Keratinocyte (primary cell): ENCODE measurements at regions not wholly inside any gene's neighbourhood (a gene's known extent, or its start where the extent isn't known, plus 50 kb on each side); places are given as distances from the start of the nearest gene placed in this dataset.
"Not testable (repeated sequence)": the region's sequence is repeated elsewhere in the genome, so short reads cannot be mapped to it uniquely, and the experiment has no call there.

Source experiments
- DNase-seq: peaks from one replicate; pipeline ENCODE4 v3.0.0-alpha.2; 2011; ENCODE audit warnings: low read depth, missing footprints, low spot score
- FAIRE-seq: peaks from 2 replicates; lab custom pipeline; 2011; peaks lifted over from hg19 to GRCh38; lab: Jason Lieb, UNC
- H2AFZ ChIP-seq: 2 replicates; pipeline ENCODE4 v1.6.0; 2012; ENCODE audit warnings: low read length, control low read depth, inconsistent platforms; ENCODE audit not compliant: control insufficient read depth
- H3K27ac ChIP-seq: 2 replicates; pipeline ENCODE4 v1.5.1; 2011; ENCODE audit warnings: low read length; ENCODE audit not compliant: control insufficient read depth, insufficient read depth
- H3K27me3 ChIP-seq: 3 replicates; pipeline ENCODE4 v1.6.0; 2011; ENCODE audit warnings: low read length; ENCODE audit not compliant: control insufficient read depth, insufficient read depth; ENCODE audit errors: extremely low read depth
- H3K36me3 ChIP-seq, 2 experiments: 2 replicates in 1 of 2; 3 replicates in 1 of 2; pipeline ENCODE4 v1.5.1; 2011; ENCODE audit warnings: low read length in 2 of 2, mild to moderate bottlenecking in 1 of 2; ENCODE audit not compliant: control insufficient read depth in 2 of 2, insufficient read depth in 2 of 2; ENCODE audit errors: extremely low read depth in 1 of 2
- H3K4me1 ChIP-seq: 3 replicates; pipeline ENCODE4 v1.5.1; 2011; ENCODE audit warnings: low read length; ENCODE audit not compliant: control insufficient read depth, insufficient read depth; ENCODE audit errors: extremely low read depth
- H3K4me2 ChIP-seq: 3 replicates; pipeline ENCODE4 v1.6.0; 2011; ENCODE audit warnings: low read depth, low read length; ENCODE audit not compliant: control insufficient read depth, insufficient read depth; ENCODE audit errors: extremely low read depth
- H3K4me3 ChIP-seq, 3 experiments: fragments of 200-600 bp in 1 of 3; sonication (generic) in 1 of 3; 2 replicates in 2 of 3; 3 replicates in 1 of 3; pipeline ENCODE4 v1.5.1; 2011 to 2016; ENCODE audit warnings: low read length in 3 of 3, mild to moderate bottlenecking in 3 of 3, control low read depth in 2 of 3, inconsistent platforms in 1 of 3, low read depth in 1 of 3, mixed read lengths in 1 of 3, mixed run types in 1 of 3, moderate library complexity in 1 of 3; ENCODE audit not compliant: control insufficient read depth in 2 of 3, insufficient read depth in 2 of 3; ENCODE audit errors: extremely low read depth in 1 of 3
- H3K79me2 ChIP-seq: 2 replicates; pipeline ENCODE4 v1.6.0; 2012; ENCODE audit warnings: low read length; ENCODE audit not compliant: control insufficient read depth, insufficient read depth
- H3K9ac ChIP-seq: 3 replicates; pipeline ENCODE4 v1.6.0; 2011; ENCODE audit warnings: low read length; ENCODE audit not compliant: control insufficient read depth, insufficient read depth; ENCODE audit errors: extremely low read depth
- H3K9me1 ChIP-seq: 3 replicates; pipeline ENCODE4 v1.6.0; 2011; ENCODE audit warnings: low read length; ENCODE audit not compliant: control insufficient read depth, insufficient read depth; ENCODE audit errors: extremely low read depth
- H3K9me3 ChIP-seq: 2 replicates; pipeline ENCODE4 v1.5.1; 2012; ENCODE audit warnings: low read depth, low read length; ENCODE audit not compliant: control insufficient read depth
- H4K20me1 ChIP-seq: 3 replicates; pipeline ENCODE4 v1.6.0; 2011; ENCODE audit warnings: low read length; ENCODE audit not compliant: control insufficient read depth, insufficient read depth; ENCODE audit errors: extremely low read depth
- CTCF ChIP-seq, 3 experiments: IDR thresholded peaks in 1 of 3; conservative IDR thresholded peaks in 1 of 3; optimal IDR thresholded peaks in 1 of 3; 2 replicates in 2 of 3; 3 replicates in 1 of 3; pipeline versions ENCODE3 to v1.5.1; 2011; ENCODE audit warnings: low read length in 3 of 3, mild to moderate bottlenecking in 3 of 3, moderate library complexity in 2 of 3, control low read depth in 1 of 3, inconsistent platforms in 1 of 3; ENCODE audit not compliant: insufficient read depth in 2 of 3; ENCODE audit errors: extremely low read depth in 1 of 3
- EZH2 ChIP-seq: IDR thresholded peaks from one replicate; pipeline ENCODE4 v1.6.1; 2012; ENCODE audit warnings: inconsistent platforms, mild to moderate bottlenecking, low read length, moderate library complexity
- dilution Hi-C: fragments of 300-500 bp; cut with MboI; formaldehyde crosslinking; loops from one replicate; pipeline ENCODE4 v1.7.0; 2020; ENCODE audit warnings: low sequenced_read_pairs; ENCODE audit not compliant: extremely low pct_ligation_motif_present

GRCh38 chr18:35904389-35905037, 68.0 kb upstream of the RMP24 start:
- Histone ChIP-seq H3K9ac (no peak overlapping the region), H3K27ac (no peak overlapping the region), H3K4me1 (no peaks in the 10 kb centered on the region), H3K27me3 (no peaks in the 10 kb centered on the region), H3K36me3 (peaks cover 0 to 3% of the 10 kb centered on the region in 2 experiments), H4K20me1 (no peaks in the 10 kb centered on the region), H3K4me3 (no peak overlapping the region), H3K9me3 (no peaks in the 10 kb centered on the region), H3K4me2 (no peak overlapping the region), H2AFZ (no peak overlapping the region), H3K79me2 (no peaks in the 10 kb centered on the region), H3K9me1 (no peaks in the 10 kb centered on the region)
- no peak for TF ChIP-seq EZH2
- TF ChIP-seq CTCF (optimal IDR thresholded peaks at IDR 0.05 in 1 of 3, IDR thresholded peaks at IDR 0.05 in 1 of 3, conservative IDR thresholded peaks at IDR 0.05 in 1 of 3; ENCODE audit: extremely low read depth in 1 of 3, insufficient read depth in 2 of 3, low read length in 3 of 3): no peak
- FAIRE-seq: no peak
- dilution Hi-C loops: no loop called here
- DNase-seq: no peak

- no peaks in the 10 kb centered on the region for H3K79me2 ChIP-seq
- no peak for FAIRE-seq
- no peak for DNase-seq
- no peaks in the 10 kb centered on the region for H3K9me1 ChIP-seq
- no peak overlapping the region for H2AFZ ChIP-seq
- no peak for TF ChIP-seq EZH2
- H3K27me3 ChIP-seq: no peaks in the 10 kb centered on the region
- H3K27ac ChIP-seq: no peak overlapping the region
- peaks cover 0 to 3% of the 10 kb centered on the region in 2 experiments for H3K36me3 ChIP-seq
- H3K4me1 ChIP-seq: no peaks in the 10 kb centered on the region
- H3K9me3 ChIP-seq: no peaks in the 10 kb centered on the region
- dilution Hi-C loops: no loop called here
- H3K9ac ChIP-seq: no peak overlapping the region
- H3K4me3 ChIP-seq: no peak overlapping the region
- H4K20me1 ChIP-seq: no peaks in the 10 kb centered on the region
- H3K4me2 ChIP-seq: no peak overlapping the region
Observed at GRCh38 chr18:35905436-35905835, 67.0 kb upstream of the RMP24 start.

DNA sequence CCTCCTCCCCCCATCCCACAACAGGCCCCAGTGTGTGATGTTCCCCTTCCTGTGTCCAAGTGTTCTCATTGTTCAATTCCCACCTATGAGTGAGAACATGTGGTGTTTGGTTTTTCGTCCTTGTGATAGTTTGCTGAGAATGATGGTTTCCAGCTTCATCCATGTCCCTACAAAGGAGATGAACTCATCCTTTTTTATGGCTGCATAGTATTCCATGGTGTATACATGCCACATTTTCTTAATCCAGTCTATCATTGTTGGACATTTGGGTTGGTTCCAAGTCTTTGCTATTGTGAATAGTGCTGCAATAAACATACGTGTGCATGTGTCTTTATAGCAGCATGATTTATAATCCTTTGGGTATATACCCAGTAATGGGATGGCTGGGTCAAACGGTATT, 66.2 kb upstream of the RMP24 start:
- H4K20me1 ChIP-seq, H3K9ac ChIP-seq, H3K27ac ChIP-seq, H2AFZ ChIP-seq, H3K36me3 ChIP-seq, H3K79me2 ChIP-seq, H3K9me3 ChIP-seq, H3K9me1 ChIP-seq, H3K4me3 ChIP-seq, H3K27me3 ChIP-seq, FAIRE-seq, dilution Hi-C loops, H3K4me2 ChIP-seq, DNase-seq, H3K4me1 ChIP-seq: not testable (repeated sequence)
